K562 (cell line): ENCODE measurements at regions not wholly inside any gene's neighbourhood (a gene's known extent, or its start where the extent isn't known, plus 50 kb on each side); places are given as distances from the start of the nearest gene placed in this dataset.

Experiments
- ZBTB17 ChIP-seq: fragments of 450-650 bp; formaldehyde crosslinking; IDR thresholded peaks from 2 replicates; pipeline ENCODE4 v1.4.0; 2020; ENCODE audit warnings: mild to moderate bottlenecking
- ZNF274 ChIP-seq: IDR thresholded peaks from 2 replicates; pipeline ENCODE4 v1.6.1; 2011; ENCODE audit warnings: low read depth, mild to moderate bottlenecking, low read length, moderate library complexity, borderline replicate concordance
- TF ChIP-seq, protein P1 (sequence below), 2 experiments: fragments of 450-650 bp in 1 of 2; sonication (generic) in 1 of 2; formaldehyde crosslinking in 1 of 2; IDR thresholded peaks; 2 replicates each; pipeline versions ENCODE4 v1.7.1 to v1.9.0; 2016 to 2022; ENCODE audit warnings: inconsistent platforms in 1 of 2, mild to moderate bottlenecking in 1 of 2, missing genetic modification reagents in 1 of 2

DNA sequence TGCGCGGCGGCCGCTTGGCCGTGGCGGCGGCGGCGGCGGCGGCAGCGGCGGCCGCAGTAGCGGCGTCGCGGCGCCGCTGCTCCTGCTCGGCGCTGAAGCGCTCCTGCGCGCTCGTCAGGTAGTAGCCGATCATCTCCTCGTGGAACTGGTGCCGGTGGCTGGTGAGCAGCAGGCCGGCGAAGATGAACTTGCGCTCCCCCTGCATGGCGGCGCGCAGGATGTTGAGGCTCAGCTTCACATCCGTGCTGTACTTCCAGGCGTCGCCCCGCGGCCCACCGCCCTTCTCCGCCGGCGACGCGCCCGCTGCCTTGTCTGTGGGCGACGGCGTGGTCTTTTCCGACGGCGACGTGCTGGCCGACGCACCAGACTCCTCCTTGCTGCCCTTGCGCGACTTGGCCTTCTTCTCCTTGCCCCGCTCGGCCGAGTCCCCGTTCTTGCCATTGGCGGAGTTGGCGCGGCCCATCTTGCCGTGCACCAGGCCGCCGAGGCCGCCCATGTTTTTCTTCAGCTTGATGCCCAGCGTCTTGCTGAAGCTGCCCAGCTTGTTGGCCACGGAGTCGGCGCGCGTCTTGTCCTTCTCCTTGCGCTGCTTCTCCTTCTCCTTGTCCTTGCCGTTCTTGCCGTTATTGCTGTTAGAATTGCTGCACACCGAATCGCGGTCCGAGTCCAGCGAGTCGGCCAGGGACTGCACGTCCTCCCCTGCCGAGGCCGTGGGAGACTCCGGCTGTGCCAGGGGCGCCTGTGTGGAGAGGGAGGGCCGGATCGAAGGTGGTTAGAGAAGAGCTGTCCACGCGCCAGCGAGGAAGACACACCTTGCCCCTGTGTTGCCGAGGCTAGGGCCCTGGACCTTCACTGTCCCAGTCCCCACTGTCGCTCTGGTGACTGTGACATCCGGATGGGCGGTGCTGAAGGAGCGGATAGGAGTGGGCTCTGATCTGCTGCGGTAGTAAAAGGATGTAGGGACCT lies 157.6 kb downstream of the KLF13 start (continued):
- TF ChIP-seq, protein P1, sequence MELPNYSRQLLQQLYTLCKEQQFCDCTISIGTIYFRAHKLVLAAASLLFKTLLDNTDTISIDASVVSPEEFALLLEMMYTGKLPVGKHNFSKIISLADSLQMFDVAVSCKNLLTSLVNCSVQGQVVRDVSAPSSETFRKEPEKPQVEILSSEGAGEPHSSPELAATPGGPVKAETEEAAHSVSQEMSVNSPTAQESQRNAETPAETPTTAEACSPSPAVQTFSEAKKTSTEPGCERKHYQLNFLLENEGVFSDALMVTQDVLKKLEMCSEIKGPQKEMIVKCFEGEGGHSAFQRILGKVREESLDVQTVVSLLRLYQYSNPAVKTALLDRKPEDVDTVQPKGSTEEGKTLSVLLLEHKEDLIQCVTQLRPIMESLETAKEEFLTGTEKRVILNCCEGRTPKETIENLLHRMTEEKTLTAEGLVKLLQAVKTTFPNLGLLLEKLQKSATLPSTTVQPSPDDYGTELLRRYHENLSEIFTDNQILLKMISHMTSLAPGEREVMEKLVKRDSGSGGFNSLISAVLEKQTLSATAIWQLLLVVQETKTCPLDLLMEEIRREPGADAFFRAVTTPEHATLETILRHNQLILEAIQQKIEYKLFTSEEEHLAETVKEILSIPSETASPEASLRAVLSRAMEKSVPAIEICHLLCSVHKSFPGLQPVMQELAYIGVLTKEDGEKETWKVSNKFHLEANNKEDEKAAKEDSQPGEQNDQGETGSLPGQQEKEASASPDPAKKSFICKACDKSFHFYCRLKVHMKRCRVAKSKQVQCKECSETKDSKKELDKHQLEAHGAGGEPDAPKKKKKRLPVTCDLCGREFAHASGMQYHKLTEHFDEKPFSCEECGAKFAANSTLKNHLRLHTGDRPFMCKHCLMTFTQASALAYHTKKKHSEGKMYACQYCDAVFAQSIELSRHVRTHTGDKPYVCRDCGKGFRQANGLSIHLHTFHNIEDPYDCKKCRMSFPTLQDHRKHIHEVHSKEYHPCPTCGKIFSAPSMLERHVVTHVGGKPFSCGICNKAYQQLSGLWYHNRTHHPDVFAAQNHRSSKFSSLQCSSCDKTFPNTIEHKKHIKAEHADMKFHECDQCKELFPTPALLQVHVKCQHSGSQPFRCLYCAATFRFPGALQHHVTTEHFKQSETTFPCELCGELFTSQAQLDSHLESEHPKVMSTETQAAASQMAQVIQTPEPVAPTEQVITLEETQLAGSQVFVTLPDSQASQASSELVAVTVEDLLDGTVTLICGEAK (IDR thresholded peaks at IDR 0.05), result no peak
- TF ChIP-seq, protein P1 (CRISPR knock-in tag; IDR thresholded peaks at IDR 0.05), result no peak
- TF ChIP-seq ZBTB17 (CRISPR knock-in tag) (no peak), ZNF274 (no peak)
